T-helper 1 cell treated with Interleukin-12 subunit alpha and Interleukin-12 subunit beta and Interleukin-4 antibody, amounts not matched to agents 30 μg/mL and 1 μg/mL, for 36 hours (primary cell): ENCODE measurements at regions not wholly inside any gene's neighbourhood (a gene's known extent, or its start where the extent isn't known, plus 50 kb on each side); places are given as distances from the start of the nearest gene placed in this dataset.

Experiments
- H3K27ac Mint-ChIP-seq: one replicate; pipeline ENCODE4 v1.8.0; 2021; ENCODE audit warnings: mild to moderate bottlenecking, mixed read lengths
- H3K27me3 Mint-ChIP-seq: one replicate; pipeline ENCODE4 v1.8.0; 2021; ENCODE audit warnings: low read depth, mixed read lengths
- H3K36me3 Mint-ChIP-seq: one replicate; pipeline ENCODE4 v1.8.0; 2021; ENCODE audit warnings: low read depth, mixed read lengths
- H3K4me1 Mint-ChIP-seq: one replicate; pipeline ENCODE4 v1.8.0; 2021; ENCODE audit warnings: low read depth, mixed read lengths
- H3K4me3 Mint-ChIP-seq: one replicate; pipeline ENCODE4 v1.8.0; 2021; ENCODE audit warnings: mild to moderate bottlenecking, moderate library complexity, mixed read lengths
- H3K9me3 Mint-ChIP-seq: one replicate; pipeline ENCODE4 v1.8.0; 2021; ENCODE audit warnings: mixed read lengths

DNA sequence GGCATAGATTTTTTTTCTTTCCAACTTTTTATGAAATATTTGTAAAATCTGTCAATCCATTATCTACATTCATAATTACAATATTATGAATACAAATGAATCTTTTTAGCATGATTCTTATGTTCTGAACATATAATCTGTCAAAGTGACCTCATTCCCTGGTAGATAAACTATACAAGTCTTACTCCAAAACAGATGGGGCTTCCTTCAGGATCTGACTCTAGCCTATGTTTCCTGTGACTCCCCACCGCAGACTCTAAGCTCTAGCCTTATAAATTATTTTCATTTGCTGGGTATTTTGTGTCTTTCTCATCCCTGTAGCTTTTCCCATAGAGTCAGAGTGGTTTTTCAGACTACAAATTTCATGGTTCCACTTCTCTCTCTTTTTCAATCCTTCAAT lies 202.1 kb upstream of the KITLG start:
- Mint-ChIP-seq H3K4me1 (no peaks in the 10 kb centered on the region), H3K36me3 (no peaks in the 10 kb centered on the region), H3K9me3 (no peaks in the 10 kb centered on the region), H3K27me3 (no peaks in the 10 kb centered on the region), H3K27ac (no peak overlapping the region), H3K4me3 (no peak overlapping the region)

DNA sequence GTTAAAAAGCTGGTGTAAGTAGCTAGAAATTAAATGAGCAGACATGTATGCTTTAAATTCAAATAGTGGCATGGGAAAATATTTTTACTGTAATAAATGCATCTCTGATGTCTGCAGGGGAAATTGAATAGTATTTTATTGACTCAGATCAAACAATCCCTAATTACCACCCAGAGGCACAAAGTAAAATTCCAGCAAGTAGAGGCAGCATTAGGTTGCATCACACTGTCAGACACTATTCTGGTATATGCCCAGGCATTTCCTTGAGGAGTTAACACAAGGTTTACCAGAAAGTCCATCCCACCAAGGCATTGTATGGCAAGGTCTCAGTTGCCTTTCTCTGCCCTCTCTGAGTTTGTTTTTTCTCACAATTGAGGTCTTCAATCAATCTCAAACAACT lies 201.6 kb upstream of the KITLG start:
- no peaks in the 10 kb centered on the region for H3K9me3 Mint-ChIP-seq
- no peaks in the 10 kb centered on the region for H3K27me3 Mint-ChIP-seq
- no peaks in the 10 kb centered on the region for H3K4me1 Mint-ChIP-seq
- no peak overlapping the region for H3K27ac Mint-ChIP-seq
- no peak overlapping the region for H3K4me3 Mint-ChIP-seq
- no peaks in the 10 kb centered on the region for H3K36me3 Mint-ChIP-seq

DNA sequence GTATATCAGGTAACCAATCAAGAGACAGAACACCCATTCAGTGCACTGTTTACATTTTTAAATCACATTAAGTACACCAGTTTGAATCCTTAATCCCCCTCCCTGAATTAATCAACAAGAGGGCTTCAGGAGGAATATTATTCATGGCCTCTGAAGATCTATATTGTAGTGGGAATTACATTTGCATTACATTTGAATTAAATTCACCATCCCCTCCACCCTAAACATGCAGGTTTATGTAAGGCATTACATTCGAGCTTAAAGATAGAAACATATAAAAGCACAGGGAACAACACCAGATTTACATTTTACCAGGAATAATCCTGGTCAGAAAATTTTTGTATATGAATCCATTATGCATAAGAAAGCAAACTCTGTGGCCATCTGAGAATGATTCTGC lies 197.8 kb upstream of the KITLG start:
- H3K4me3 Mint-ChIP-seq = no peak overlapping the region
- H3K27ac Mint-ChIP-seq = no peak overlapping the region
- H3K27me3 Mint-ChIP-seq = no peaks in the 10 kb centered on the region

GRCh38 chr12:88775742-88776151 lies 195.5 kb upstream of the KITLG start:
- Mint-ChIP-seq H3K27ac (no peak overlapping the region), H3K36me3 (no peaks in the 10 kb centered on the region), H3K4me3 (no peak overlapping the region), H3K27me3 (no peaks in the 10 kb centered on the region), H3K9me3 (no peaks in the 10 kb centered on the region), H3K4me1 (no peaks in the 10 kb centered on the region)

More for the DNA sequence above, 197.8 kb upstream of the KITLG start:
- H3K4me1 Mint-ChIP-seq = no peaks in the 10 kb centered on the region
- H3K9me3 Mint-ChIP-seq = no peaks in the 10 kb centered on the region
- H3K36me3 Mint-ChIP-seq = no peaks in the 10 kb centered on the region

DNA sequence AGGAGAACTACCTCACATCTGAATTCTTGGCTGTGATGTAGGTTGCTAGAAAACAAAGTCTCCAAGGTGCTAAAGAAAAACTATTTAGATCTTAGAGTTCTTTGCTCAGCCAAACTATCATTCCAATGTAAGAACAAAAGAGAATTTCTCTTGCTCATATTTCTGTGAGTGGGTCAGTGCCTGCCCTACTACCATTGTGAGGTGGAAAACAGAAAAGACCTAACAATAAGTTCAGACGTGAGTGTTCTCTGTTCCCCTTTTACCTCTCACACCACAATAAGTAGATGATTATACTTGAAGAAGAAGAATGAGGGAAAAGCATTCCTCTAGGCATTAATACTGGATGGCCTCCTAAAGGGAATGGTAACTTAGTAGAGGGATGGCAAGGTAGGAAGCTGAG lies 187.4 kb upstream of the KITLG start:
- Mint-ChIP-seq H3K27ac (no peak overlapping the region), H3K4me1 (no peaks in the 10 kb centered on the region), H3K4me3 (no peak overlapping the region), H3K36me3 (no peaks in the 10 kb centered on the region), H3K27me3 (no peaks in the 10 kb centered on the region), H3K9me3 (no peaks in the 10 kb centered on the region)

- no peaks in the 10 kb centered on the region for H3K27me3 Mint-ChIP-seq
- H3K36me3 Mint-ChIP-seq = no peaks in the 10 kb centered on the region
- no peak overlapping the region for H3K4me3 Mint-ChIP-seq
- no peak overlapping the region for H3K27ac Mint-ChIP-seq
- H3K4me1 Mint-ChIP-seq = no peaks in the 10 kb centered on the region
- H3K9me3 Mint-ChIP-seq = no peaks in the 10 kb centered on the region
Measured at GRCh38 chr12:88764781-88765480, 184.7 kb upstream of the KITLG start.

GRCh38 chr12:88763536-88764100 lies 183.3 kb upstream of the KITLG start:
- Mint-ChIP-seq H3K4me1 (no peaks in the 10 kb centered on the region), H3K4me3 (no peak overlapping the region), H3K27me3 (no peaks in the 10 kb centered on the region), H3K27ac (no peak overlapping the region), H3K36me3 (no peaks in the 10 kb centered on the region), H3K9me3 (no peaks in the 10 kb centered on the region)

DNA sequence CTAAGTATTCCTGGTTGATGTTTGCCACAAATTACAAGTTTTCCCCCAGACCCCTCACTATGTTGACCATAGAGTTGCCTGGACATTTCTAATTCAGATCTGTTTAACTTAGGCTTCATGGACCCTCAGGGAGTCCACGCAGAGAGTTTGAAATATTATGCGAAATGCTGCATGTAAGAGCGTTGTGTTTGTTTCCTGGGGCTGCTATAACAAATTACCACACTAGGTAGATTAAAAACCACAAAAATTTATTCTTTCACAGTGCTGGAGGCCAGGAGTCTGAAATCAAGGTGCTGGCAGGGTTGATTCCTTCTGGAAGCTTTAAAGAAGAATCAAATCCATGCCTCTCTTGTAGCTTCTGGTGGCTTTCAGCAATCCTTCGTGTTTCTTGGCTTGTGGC lies 177.9 kb upstream of the KITLG start:
- H3K9me3 Mint-ChIP-seq = no peaks in the 10 kb centered on the region
- no peaks in the 10 kb centered on the region for H3K27me3 Mint-ChIP-seq
- no peak overlapping the region for H3K4me3 Mint-ChIP-seq
- H3K4me1 Mint-ChIP-seq = no peaks in the 10 kb centered on the region
- H3K27ac Mint-ChIP-seq = no peak overlapping the region
- no peaks in the 10 kb centered on the region for H3K36me3 Mint-ChIP-seq

DNA sequence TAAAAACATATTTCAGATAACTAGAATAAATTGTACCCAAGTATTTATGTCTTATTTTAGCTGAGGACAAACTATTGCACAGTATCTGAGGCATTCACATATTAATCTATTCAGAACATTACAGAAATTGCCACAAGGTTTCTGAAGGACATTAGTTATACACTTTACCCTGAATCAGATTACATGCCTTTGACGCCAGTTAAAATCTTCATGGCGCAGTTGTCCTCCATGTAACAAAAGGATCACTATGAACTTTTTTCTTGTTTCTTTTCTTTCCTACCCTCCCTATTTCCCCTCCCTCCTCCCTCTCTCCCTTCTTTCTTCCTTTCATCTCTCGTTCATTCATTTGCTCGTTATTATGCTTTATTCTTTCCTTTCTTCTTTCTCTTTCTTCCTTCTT lies 176.6 kb upstream of the KITLG start:
- H3K27ac Mint-ChIP-seq = no peak overlapping the region
- no peaks in the 10 kb centered on the region for H3K4me1 Mint-ChIP-seq
- no peaks in the 10 kb centered on the region for H3K27me3 Mint-ChIP-seq
- H3K4me3 Mint-ChIP-seq = no peak overlapping the region
- H3K36me3 Mint-ChIP-seq = no peaks in the 10 kb centered on the region
- H3K9me3 Mint-ChIP-seq = no peaks in the 10 kb centered on the region

DNA sequence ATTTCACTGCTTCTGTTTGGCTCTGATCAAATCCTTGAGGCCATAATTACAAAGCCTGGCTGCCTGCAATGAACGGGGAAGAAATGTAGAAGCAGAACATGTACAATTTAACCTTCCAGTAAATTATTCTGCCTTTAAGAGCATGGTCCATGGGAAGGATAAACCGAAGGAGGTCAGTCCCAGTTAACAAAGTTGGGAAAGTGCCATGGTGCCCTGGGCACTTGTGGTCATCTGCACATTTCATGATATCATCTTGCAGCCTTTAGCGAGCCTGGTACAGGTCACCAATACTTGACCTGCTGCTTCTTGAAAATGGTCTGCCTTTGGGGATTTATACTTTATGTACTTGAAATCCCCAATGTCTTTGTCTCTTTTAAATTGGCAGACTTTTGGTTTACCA lies 175.9 kb upstream of the KITLG start:
- H3K4me3 Mint-ChIP-seq = no peak overlapping the region
- H3K27ac Mint-ChIP-seq = no peak overlapping the region
- H3K27me3 Mint-ChIP-seq = no peaks in the 10 kb centered on the region
- no peaks in the 10 kb centered on the region for H3K4me1 Mint-ChIP-seq
- H3K36me3 Mint-ChIP-seq = no peaks in the 10 kb centered on the region
- H3K9me3 Mint-ChIP-seq = no peaks in the 10 kb centered on the region

- Mint-ChIP-seq H3K4me3 (no peak overlapping the region), H3K36me3 (no peaks in the 10 kb centered on the region), H3K4me1 (no peaks in the 10 kb centered on the region), H3K27me3 (no peaks in the 10 kb centered on the region), H3K9me3 (no peaks in the 10 kb centered on the region), H3K27ac (no peak overlapping the region)
Measured at GRCh38 chr12:88753707-88754106, 173.4 kb upstream of the KITLG start.

DNA sequence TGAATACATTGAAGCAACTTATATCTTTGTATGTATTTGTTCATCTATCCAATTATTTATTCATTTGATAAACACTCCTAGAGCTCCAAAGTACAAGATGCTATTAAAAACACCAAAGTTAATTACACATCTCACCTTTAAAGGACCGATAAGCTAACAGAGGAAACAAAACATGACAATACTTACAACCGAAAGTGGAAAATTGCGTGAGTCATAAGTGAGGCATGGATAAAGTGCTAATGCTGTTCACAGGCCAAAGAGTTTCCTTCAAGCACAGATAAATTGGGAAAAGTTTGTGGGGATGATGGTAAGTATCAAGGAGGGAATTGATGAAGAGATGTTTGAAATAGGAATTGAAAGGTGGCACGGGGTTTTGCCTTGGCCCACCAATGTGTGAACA lies 172.8 kb upstream of the KITLG start:
- Mint-ChIP-seq H3K4me1 (no peaks in the 10 kb centered on the region), H3K27me3 (no peaks in the 10 kb centered on the region), H3K36me3 (no peaks in the 10 kb centered on the region), H3K4me3 (no peak overlapping the region), H3K9me3 (no peaks in the 10 kb centered on the region), H3K27ac (no peak overlapping the region)

DNA sequence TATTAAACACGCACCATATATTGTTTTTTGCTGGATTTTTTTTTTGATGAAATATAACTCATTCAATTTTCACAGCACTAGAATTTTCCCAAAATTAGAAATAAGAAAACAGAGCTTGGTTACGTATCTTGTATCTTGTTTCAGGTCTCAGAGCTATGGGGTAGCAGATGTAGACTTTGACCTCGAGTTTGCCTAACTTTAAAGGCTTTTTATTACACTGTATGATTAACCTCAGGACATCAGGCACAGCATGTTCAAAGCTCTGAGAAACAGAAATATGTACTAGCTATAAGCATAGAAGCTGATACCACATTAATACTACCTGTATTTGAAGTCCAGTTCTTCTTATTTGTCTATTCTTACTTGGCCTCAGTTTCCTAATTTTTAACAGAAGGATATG lies 171.9 kb upstream of the KITLG start:
- Mint-ChIP-seq H3K4me3 (no peak overlapping the region), H3K27ac (no peak overlapping the region), H3K4me1 (no peaks in the 10 kb centered on the region), H3K9me3 (no peaks in the 10 kb centered on the region), H3K36me3 (no peaks in the 10 kb centered on the region), H3K27me3 (no peaks in the 10 kb centered on the region)

- H3K4me1 Mint-ChIP-seq = no peaks in the 10 kb centered on the region
- H3K27ac Mint-ChIP-seq = no peak overlapping the region
Measured at GRCh38 chr12:88750867-88751543, 170.7 kb upstream of the KITLG start.

GRCh38 chr12:88746386-88746785 lies 166.1 kb upstream of the KITLG start:
- H3K27me3 Mint-ChIP-seq = no peaks in the 10 kb centered on the region
- H3K9me3 Mint-ChIP-seq = no peaks in the 10 kb centered on the region
- no peak overlapping the region for H3K27ac Mint-ChIP-seq
- no peaks in the 10 kb centered on the region for H3K36me3 Mint-ChIP-seq
- no peaks in the 10 kb centered on the region for H3K4me1 Mint-ChIP-seq
- no peak overlapping the region for H3K4me3 Mint-ChIP-seq

More at GRCh38 chr12:88750867-88751543, 170.7 kb upstream of the KITLG start:
- H3K27me3 Mint-ChIP-seq = no peaks in the 10 kb centered on the region
- H3K9me3 Mint-ChIP-seq = no peaks in the 10 kb centered on the region
- no peaks in the 10 kb centered on the region for H3K36me3 Mint-ChIP-seq
- no peak overlapping the region for H3K4me3 Mint-ChIP-seq
